Naive thymus-derived CD4-positive, alpha-beta T cell (primary cell): ENCODE measurements at regions not wholly inside any gene's neighbourhood (a gene's known extent, or its start where the extent isn't known, plus 50 kb on each side); places are given as distances from the start of the nearest gene placed in this dataset.
A peak's percentile ranks its signal among the peaks of the same experiment; 100 is the strongest.

ENCODE experiments used
- ATAC-seq: fragments of 150-1000 bp; cut with Tn5 transposase; 2 replicates; pipeline ENCODE4 v1.10.0; 2021; ENCODE audit warnings: mild to moderate bottlenecking, moderate library complexity
- CTCF ChIA-PET: fragments of 350-600 bp; sonication (Branson Sonifier 250); formaldehyde crosslinking; loops from one replicate; lab custom pipeline; 2021; ENCODE audit warnings: antibody characterized with exemption; lab: Charles Lee
- POLR2A ChIA-PET: fragments of 350-600 bp; sonication (Branson Sonifier 250); formaldehyde crosslinking; loops from one replicate; lab custom pipeline; 2021; ENCODE audit warnings: antibody characterized with exemption, inconsistent platforms; lab: Charles Lee
- DNase-seq, 9 donors: peaks; one replicate each; pipeline versions ENCODE4 v3.0.0 to v3.0.0-alpha.2; 2020 to 2022; ENCODE audit warnings: mixed read lengths in 1 of 9
- H3K27ac ChIP-seq: one replicate; pipeline ENCODE4 v1.7.0; 2013; ENCODE audit warnings: mild to moderate bottlenecking, low read depth, low read length, moderate library complexity
- H3K27me3 ChIP-seq, 2 donors: one replicate each; pipeline ENCODE4 v1.7.0; 2013; ENCODE audit warnings: low read length in 2 of 2, mild to moderate bottlenecking in 2 of 2, moderate library complexity in 2 of 2; ENCODE audit not compliant: control insufficient read depth in 2 of 2, insufficient read depth in 2 of 2
- H3K36me3 ChIP-seq, 3 experiments: 1 replicate in 2 of 3; 2 replicates in 1 of 3; pipeline ENCODE4 v1.7.0; 2013; ENCODE audit warnings: low read length in 3 of 3, mild to moderate bottlenecking in 3 of 3, moderate library complexity in 1 of 3; ENCODE audit not compliant: insufficient read depth in 3 of 3, control insufficient read depth in 2 of 3
- H3K4me1 ChIP-seq, 2 donors: one replicate each; pipeline ENCODE4 v1.7.0; 2013; ENCODE audit warnings: low read length in 2 of 2, mild to moderate bottlenecking in 2 of 2, moderate library complexity in 1 of 2; ENCODE audit not compliant: control insufficient read depth in 2 of 2, insufficient read depth in 2 of 2
- H3K4me3 ChIP-seq: 2 replicates; pipeline ENCODE4 v1.7.0; 2013; ENCODE audit warnings: mild to moderate bottlenecking, low read length
- H3K9me3 ChIP-seq, 3 experiments: 1 replicate in 2 of 3; 2 replicates in 1 of 3; pipeline ENCODE4 v1.7.0; 2013; ENCODE audit warnings: low read length in 3 of 3; ENCODE audit not compliant: control insufficient read depth in 2 of 3
- H3K27ac Mint-ChIP-seq, 9 donors: one replicate each; pipeline ENCODE4 v1.8.0; 2020 to 2022; ENCODE audit warnings: mixed read lengths in 9 of 9, mild to moderate bottlenecking in 8 of 9, moderate library complexity in 5 of 9, inconsistent platforms in 2 of 9
- H3K27me3 Mint-ChIP-seq, 5 donors: one replicate each; pipeline ENCODE4 v1.8.0; 2021 to 2022; ENCODE audit warnings: mixed read lengths in 5 of 5, mild to moderate bottlenecking in 1 of 5
- H3K36me3 Mint-ChIP-seq, 5 donors: one replicate each; pipeline ENCODE4 v1.8.0; 2020 to 2022; ENCODE audit warnings: mixed read lengths in 5 of 5, mild to moderate bottlenecking in 3 of 5, inconsistent platforms in 1 of 5
- H3K4me1 Mint-ChIP-seq, 7 donors: one replicate each; pipeline ENCODE4 v1.8.0; 2020 to 2022; ENCODE audit warnings: mixed read lengths in 7 of 7, mild to moderate bottlenecking in 3 of 7, inconsistent platforms in 1 of 7
- H3K4me3 Mint-ChIP-seq, 10 donors: one replicate each; pipeline ENCODE4 v1.8.0; 2020 to 2022; ENCODE audit warnings: mild to moderate bottlenecking in 10 of 10, mixed read lengths in 10 of 10, moderate library complexity in 6 of 10, inconsistent platforms in 2 of 10
- H3K9me3 Mint-ChIP-seq, 11 donors: one replicate each; pipeline ENCODE4 v1.8.0; 2020 to 2022; ENCODE audit warnings: mixed read lengths in 11 of 11, mild to moderate bottlenecking in 4 of 11, inconsistent platforms in 1 of 11, moderate library complexity in 1 of 11
- intact Hi-C, 2 donors: fragments of 100-400 bp; cut with micrococcal nuclease; formaldehyde crosslinking; loops; one replicate each; pipeline ENCODE4 v1.15.1; 2023

DNA sequence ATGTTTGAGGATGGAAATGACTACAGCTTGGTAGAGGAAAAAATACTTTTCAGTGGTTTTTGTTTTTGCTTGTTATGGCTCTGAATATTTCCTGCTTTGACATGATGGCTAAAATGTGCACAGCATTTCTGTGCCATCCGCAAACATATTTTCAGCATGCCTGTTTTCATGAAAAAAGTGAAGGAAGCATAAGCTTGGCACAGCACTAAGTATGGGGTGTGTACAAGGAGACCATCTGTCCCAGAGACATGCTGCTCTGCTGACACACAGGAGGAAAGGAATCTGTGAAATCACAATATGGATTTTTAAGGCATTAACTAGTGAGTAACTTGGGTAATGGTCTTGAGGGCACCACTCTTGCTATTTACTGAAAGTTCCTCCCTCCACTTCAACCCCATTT is 595.5 kb downstream of the RWDD3 start:
- Mint-ChIP-seq H3K27me3 (no peaks in the 10 kb centered on the region), H3K9me3 (peaks cover 0 to 34% (median 5%) of the 10 kb centered on the region in 11 donors), H3K36me3 (no peaks in the 10 kb centered on the region), H3K27ac (no peak overlapping the region), H3K4me3 (no peak overlapping the region), H3K4me1 (no peaks in the 10 kb centered on the region)
- no peak for DNase-seq
- no peaks in the 10 kb centered on the region for H3K9me3 ChIP-seq
- H3K27me3 ChIP-seq: no peaks in the 10 kb centered on the region
- CTCF ChIA-PET: no interaction called here
- no peak for ATAC-seq
- H3K4me1 ChIP-seq: no peaks in the 10 kb centered on the region
- POLR2A ChIA-PET: no interaction called here
- no peaks in the 10 kb centered on the region for H3K36me3 ChIP-seq
- intact Hi-C loops: no loop called here
- H3K4me3 ChIP-seq: no peak overlapping the region
- H3K27ac ChIP-seq: no peak overlapping the region

DNA sequence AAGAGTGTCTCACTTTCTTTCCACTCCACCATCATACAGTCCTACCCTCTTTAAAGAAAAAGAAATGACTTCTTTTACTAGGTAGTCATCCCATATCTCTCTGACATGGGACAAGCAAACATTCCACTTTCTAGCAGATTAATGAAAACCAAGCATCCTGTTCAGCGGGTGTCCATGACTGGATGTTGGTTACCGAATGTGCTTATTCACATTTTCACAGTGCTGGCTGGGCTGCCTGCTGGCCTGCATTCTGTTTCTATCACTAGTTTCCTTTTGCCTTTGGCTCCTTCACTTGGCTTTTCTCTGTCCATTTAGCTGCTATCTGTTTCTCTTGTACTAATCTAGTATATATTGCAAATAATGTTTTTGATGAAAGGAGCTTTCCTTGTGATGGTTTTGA is 598.4 kb downstream of the RWDD3 start:
- H3K27me3 ChIP-seq: no peaks in the 10 kb centered on the region
- Mint-ChIP-seq H3K27me3 (no peaks in the 10 kb centered on the region), H3K9me3 (peaks cover 8 to 46% (median 19%) of the 10 kb centered on the region in 11 donors), H3K4me1 (no peaks in the 10 kb centered on the region), H3K36me3 (peaks cover 0 to 10% (median 0%) of the 10 kb centered on the region in 5 donors), H3K4me3 (no peak overlapping the region), H3K27ac (no peak overlapping the region)
- ChIA-PET POLR2A (no interaction called here), CTCF (no interaction called here)
- no peak for ATAC-seq
- H3K36me3 ChIP-seq: no peaks in the 10 kb centered on the region
- H3K4me1 ChIP-seq: no peaks in the 10 kb centered on the region
- H3K27ac ChIP-seq: no peak overlapping the region
- no peak overlapping the region for H3K4me3 ChIP-seq
- DNase-seq: no peak
- H3K9me3 ChIP-seq: no peaks in the 10 kb centered on the region
- intact Hi-C loops: no loop called here

GRCh38 chr1:95849439-95849838 is 615.4 kb downstream of the RWDD3 start:
- H3K27ac Mint-ChIP-seq: no peak overlapping the region
- H3K27me3 Mint-ChIP-seq: no peaks in the 10 kb centered on the region
- no peaks in the 10 kb centered on the region for H3K4me1 Mint-ChIP-seq
- ChIA-PET POLR2A (no interaction called here), CTCF (no interaction called here)
- H3K4me1 ChIP-seq: no peaks in the 10 kb centered on the region
- H3K4me3 Mint-ChIP-seq: no peak overlapping the region
- peaks cover 0 to 20% (median 5%) of the 10 kb centered on the region in 11 donors for H3K9me3 Mint-ChIP-seq
- intact Hi-C loops: no loop called here
- H3K36me3 ChIP-seq: no peaks in the 10 kb centered on the region
- ATAC-seq (no peak), DNase-seq (no peak)
- no peaks in the 10 kb centered on the region for H3K9me3 ChIP-seq
- no peaks in the 10 kb centered on the region for H3K27me3 ChIP-seq
- no peak overlapping the region for H3K4me3 ChIP-seq
- no peak overlapping the region for H3K27ac ChIP-seq
- H3K36me3 Mint-ChIP-seq: no peaks in the 10 kb centered on the region

DNA sequence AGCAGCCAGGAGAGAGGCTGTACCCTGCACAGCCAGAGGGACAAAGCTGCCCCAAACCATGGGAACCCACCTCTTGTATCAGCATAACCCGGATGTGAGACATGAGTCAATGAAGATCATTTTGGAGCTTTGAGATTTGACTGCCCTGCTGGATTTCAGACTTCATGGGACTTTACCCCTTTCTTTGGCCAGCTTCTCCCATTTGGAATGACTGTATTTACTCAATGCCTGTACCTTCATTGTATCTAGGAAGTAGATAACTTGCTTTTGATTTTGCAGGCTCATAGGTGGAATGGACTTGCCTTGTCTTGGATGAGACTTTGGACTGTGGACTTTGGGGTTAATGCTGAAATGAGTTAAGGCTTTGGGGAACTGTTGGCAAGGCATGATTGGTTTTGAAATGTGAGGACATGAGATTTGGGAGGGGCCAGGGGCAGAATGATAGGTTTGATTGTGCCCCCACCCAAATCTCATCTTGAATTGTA is 616.2 kb downstream of the RWDD3 start:
- Histone ChIP-seq H3K27me3 (no peaks in the 10 kb centered on the region), H3K27ac (no peak overlapping the region), H3K4me1 (no peaks in the 10 kb centered on the region), H3K36me3 (no peaks in the 10 kb centered on the region), H3K9me3 (no peaks in the 10 kb centered on the region), H3K4me3 (no peak overlapping the region)
- ATAC-seq (no peak), DNase-seq (no peak)
- intact Hi-C loops: no loop called here
- Mint-ChIP-seq H3K4me3 (no peak overlapping the region), H3K36me3 (no peaks in the 10 kb centered on the region), H3K4me1 (no peaks in the 10 kb centered on the region), H3K27me3 (no peaks in the 10 kb centered on the region), H3K9me3 (peaks cover 0 to 17% (median 5%) of the 10 kb centered on the region in 11 donors), H3K27ac (no peak overlapping the region)
- ChIA-PET CTCF (no interaction called here), POLR2A (no interaction called here)

GRCh38 chr1:95850763-95851162 is 616.8 kb downstream of the RWDD3 start:
- no peaks in the 10 kb centered on the region for H3K4me1 ChIP-seq
- Mint-ChIP-seq H3K27ac (no peak overlapping the region), H3K4me3 (no peak overlapping the region), H3K9me3 (peaks cover 0 to 17% (median 5%) of the 10 kb centered on the region in 11 donors), H3K27me3 (no peaks in the 10 kb centered on the region), H3K4me1 (no peaks in the 10 kb centered on the region), H3K36me3 (no peaks in the 10 kb centered on the region)
- ChIA-PET POLR2A (no interaction called here), CTCF (no interaction called here)
- intact Hi-C loops: no loop called here
- no peak overlapping the region for H3K4me3 ChIP-seq
- H3K36me3 ChIP-seq: no peaks in the 10 kb centered on the region
- DNase-seq: no peak
- H3K9me3 ChIP-seq: no peaks in the 10 kb centered on the region
- H3K27ac ChIP-seq: no peak overlapping the region
- no peak for ATAC-seq
- H3K27me3 ChIP-seq: no peaks in the 10 kb centered on the region

DNA sequence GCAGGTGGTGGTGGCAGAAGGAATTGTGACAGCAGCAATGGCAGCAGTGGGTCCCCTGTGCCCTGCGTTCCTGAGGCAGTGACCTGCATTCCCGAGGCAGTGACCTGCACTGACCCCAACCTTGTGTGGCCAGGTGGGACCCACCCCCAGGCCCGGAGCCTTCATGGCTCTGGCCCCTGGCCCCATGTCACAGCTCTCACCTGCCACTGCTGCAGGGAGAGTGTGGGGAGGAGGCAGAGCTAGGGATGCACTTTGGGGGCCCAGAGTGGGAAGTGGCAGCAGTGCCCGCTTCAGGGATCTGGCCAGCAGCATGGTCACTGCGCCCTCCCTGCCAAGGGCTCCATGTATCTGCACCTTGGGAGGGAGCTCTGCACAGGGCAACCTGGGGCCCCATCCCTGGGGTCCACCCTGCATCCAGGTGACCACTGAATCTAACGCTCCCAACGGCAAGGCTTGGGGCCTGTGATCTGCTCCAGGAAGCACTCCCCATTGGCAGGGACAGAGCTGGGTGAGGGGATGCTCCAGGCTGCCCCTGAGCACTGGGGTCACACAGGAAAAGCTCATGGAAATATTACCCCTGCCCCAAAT is 618.6 kb downstream of the RWDD3 start:
- no peak for ATAC-seq
- peaks cover 0 to 10% (median 3%) of the 10 kb centered on the region in 11 donors for H3K9me3 Mint-ChIP-seq
- H3K9me3 ChIP-seq: no peaks in the 10 kb centered on the region
- no peak overlapping the region for H3K4me3 ChIP-seq
- H3K4me3 Mint-ChIP-seq: no peak overlapping the region
- H3K36me3 ChIP-seq: no peaks in the 10 kb centered on the region
- intact Hi-C loops: no loop called here
- ChIA-PET POLR2A (no interaction called here), CTCF (no interaction called here)
- H3K27me3 Mint-ChIP-seq: no peaks in the 10 kb centered on the region
- H3K27me3 ChIP-seq: no peaks in the 10 kb centered on the region
- no peak overlapping the region for H3K27ac Mint-ChIP-seq
- H3K4me1 ChIP-seq: no peaks in the 10 kb centered on the region
- H3K27ac ChIP-seq: no peak overlapping the region
- no peaks in the 10 kb centered on the region for H3K4me1 Mint-ChIP-seq
- H3K36me3 Mint-ChIP-seq: no peaks in the 10 kb centered on the region
- DNase-seq: no peak

GRCh38 chr1:95854457-95854856 is 620.4 kb downstream of the RWDD3 start:
- no peak for DNase-seq
- H3K4me3 Mint-ChIP-seq: no peak overlapping the region
- CTCF ChIA-PET: no interaction called here

More at GRCh38 chr1:95854457-95854856, 620.4 kb downstream of the RWDD3 start:
- no peaks in the 10 kb centered on the region for H3K27me3 Mint-ChIP-seq
- intact Hi-C loops: no loop called here
- POLR2A ChIA-PET: no interaction called here
- Histone ChIP-seq H3K27me3 (no peaks in the 10 kb centered on the region), H3K27ac (no peak overlapping the region), H3K4me1 (no peaks in the 10 kb centered on the region), H3K36me3 (no peaks in the 10 kb centered on the region), H3K4me3 (no peak overlapping the region), H3K9me3 (no peaks in the 10 kb centered on the region)
- peaks cover 0 to 5% (median 0%) of the 10 kb centered on the region in 11 donors for H3K9me3 Mint-ChIP-seq
- peak; percentile 24 for ATAC-seq
- H3K36me3 Mint-ChIP-seq: no peaks in the 10 kb centered on the region
- H3K27ac Mint-ChIP-seq: no peak overlapping the region
- H3K4me1 Mint-ChIP-seq: no peaks in the 10 kb centered on the region
